HG03460 (cell line): ENCODE measurements at regions not wholly inside any gene's neighbourhood (a gene's known extent, or its start where the extent isn't known, plus 50 kb on each side); places are given as distances from the start of the nearest gene placed in this dataset.

ENCODE experiments used
- ATAC-seq: cut with Tn5 transposase; IDR thresholded peaks from one replicate; pipeline ENCODE4 v1.9.1; 2021; ENCODE audit not compliant: unreplicated experiment

DNA sequence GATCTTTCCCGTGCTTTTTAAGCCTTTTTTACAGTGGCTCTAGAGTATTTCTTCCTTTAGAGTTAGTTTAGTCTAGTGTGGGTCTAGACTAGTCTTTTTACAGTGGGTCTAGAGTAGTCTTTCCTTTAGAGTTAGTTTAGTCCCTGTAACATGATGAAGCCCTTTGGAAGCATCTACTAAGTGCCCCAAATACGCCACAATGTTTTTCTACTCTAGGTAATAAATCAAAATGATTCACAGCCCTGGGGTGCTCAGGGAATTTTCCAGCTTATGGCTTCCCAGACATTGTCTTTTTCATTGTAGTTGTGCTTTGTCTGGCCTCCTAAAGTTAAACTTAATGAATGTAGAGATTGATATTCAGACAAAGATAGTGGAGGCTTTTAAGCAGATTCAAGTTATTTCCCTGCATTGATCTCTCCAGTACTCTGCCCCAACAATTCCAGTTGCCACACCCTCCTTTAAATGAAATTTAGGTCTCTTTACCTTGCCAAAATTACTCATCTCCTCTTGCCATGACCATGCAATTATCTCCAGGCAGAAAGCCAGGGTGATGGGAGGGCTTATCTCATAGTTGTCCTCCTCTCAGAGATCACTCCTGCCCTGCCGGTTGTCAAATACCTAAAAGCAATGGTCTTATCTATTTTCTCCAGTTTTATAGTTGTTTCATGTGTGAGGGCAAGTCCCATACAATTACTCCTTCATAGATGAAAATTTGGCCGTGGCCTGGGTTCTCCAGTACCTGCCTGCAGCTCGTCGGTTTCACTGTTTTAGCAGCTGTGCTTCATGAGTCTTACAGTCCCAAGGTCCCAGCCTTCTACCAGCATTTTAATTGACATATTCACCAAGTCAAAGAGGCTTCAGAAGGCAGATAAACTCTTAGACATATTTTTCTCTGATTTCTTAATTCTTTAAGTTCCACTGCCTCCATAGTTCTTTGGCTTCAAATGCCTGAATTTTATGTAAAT is 794.0 kb upstream of the COX7C start:
- ATAC-seq = no peak

DNA sequence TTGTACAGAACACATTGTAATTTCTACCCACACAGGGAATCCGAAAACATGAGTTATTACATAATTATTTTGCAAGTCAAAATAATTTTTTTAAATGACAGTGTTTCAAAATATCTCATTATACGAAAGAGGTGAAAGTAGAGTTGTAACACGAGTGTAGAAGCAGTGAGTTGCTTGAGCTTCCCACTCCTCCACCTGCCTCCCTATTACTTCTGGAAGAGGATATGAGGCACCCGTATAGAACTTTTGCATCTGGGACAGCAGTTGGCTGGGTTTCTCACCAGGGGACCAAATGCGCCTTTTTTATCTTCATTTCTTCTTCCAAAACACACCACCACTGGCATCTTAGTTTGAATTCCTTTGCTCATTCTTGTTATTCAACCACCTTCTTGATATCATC is 779.0 kb upstream of the COX7C start:
- ATAC-seq = no peak

DNA sequence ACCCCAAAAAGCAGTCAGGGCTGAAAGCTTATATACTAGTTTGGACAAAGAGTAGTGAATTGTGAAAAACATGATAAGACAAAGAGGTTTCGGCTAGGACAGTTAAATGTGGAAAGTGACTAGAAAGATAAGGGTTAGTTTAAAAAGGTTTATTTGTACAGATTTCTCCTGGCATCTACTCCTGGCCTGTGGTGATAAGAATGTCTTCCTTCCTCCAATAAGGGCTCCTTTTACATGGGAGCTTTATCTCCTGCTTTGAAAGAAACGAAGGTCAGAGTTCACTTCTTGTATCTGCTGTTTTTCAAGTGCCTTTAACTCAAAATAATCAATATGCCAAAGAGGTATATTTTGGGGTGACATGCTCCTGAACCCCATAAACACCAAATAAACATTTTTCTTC is 776.1 kb upstream of the COX7C start:
- no peak for ATAC-seq

DNA sequence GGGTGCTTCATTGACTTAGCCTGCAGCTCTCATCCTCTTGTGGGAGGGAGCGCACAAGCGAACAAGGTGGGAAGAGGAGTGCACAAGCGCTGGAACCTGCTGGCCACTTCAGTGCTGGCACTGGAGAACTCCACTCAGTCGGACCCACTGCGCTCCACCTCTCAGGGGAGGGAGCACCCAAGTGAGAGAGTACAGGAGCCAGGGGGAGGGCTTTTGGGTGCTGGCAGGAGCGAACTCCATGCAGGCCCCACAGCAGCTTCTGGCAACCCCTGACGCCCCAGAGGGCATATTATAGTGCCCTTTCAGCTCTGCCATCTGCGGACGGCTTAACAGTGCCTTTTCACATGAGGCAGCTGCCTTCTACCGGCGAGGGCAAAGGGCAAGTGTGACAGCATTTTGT is 774.2 kb upstream of the COX7C start:
- no peak for ATAC-seq

DNA sequence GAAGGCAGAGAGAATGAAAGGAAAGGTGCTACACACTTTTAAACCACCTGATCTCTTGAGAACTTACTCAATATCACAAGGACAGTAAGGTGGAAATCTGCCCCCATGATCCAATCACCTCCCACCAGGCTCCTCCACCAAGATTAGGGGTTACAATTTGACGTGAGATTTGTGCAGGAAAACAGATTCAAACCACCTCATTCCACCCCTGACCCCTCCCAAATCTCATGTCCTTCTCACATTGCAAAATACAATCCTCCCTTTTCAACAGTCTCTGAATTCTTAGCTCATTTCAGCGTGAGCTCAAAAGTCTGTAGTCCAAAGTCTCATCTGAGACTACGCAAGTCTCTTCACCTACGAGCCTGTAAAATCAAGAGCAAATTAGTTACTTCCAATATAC is 768.3 kb upstream of the COX7C start:
- no peak for ATAC-seq

DNA sequence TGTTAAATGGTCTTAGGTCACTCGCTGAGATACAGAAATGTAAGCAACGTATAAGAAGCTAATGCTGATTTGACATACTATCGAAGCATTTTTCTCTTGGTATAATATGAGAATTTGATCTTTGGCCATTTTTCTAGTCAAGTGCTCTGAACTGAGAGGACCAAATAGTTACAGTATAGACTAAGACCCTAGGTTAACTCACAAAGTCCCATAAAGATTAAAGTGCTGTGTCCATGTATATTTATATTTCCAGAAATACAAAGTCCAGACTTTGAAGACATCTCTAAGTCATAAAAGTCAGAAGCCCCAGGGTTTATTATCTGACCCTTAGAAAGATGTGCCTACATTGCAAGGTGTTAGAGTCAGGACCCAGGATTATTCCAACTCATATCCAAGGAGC is 752.4 kb upstream of the COX7C start:
- ATAC-seq = no peak

DNA sequence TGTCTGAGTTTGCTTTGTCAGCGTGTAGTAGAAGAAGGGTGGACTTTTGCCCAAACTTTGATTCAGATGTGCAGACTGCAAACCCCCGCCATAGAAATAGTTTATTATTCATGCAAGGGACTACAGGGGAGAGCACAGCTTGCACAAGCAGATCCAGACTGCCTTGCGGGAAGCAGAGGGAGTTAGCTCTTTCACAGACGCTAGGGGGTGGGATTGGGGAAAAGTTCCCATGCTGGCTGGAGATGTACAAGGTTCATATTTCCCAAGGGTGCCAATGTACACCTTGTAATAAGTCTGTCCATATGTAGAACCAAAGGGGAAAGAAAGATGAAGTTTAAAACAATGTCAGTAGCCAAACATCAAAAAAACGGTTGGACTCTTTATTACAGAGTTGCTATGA is 749.7 kb upstream of the COX7C start:
- no peak for ATAC-seq

DNA sequence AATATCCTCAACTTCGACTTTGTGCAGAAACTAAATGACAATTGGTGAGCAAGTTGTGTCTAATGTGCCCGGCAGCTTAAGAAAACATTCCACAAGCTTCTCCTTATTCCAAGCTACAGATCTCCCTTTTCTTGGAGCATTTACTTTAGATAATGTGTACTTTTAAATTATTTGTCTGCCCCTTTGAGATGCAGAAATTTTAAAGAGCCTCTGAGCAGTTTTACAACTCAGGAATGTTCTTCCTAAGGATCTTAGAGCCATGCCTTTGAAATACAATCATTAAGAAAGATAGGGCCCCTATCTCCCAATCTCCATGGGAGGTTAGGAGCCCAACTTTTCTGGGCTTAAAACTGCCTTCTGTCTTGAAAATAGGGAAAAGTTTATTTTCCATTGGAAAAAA is 723.7 kb upstream of the COX7C start:
- no peak for ATAC-seq

DNA sequence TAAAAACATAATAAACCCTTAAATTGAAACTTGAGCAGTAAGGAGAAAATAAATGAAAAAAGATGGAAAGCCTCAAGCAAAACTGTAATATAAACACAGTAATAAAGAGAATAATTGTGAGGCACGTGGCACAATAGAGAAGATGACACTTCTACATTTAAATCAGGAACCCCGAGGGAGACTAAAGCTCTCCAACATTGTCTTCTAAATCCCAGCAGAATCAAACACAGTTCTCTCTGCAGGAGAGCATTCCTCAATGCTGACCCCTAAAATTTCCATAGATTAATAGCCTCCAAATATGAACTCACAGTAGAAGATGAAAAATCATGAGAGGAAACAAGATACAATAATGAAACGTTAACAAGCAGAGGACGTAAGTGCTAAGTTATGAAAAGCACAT is 721.2 kb upstream of the COX7C start:
- ATAC-seq = no peak

DNA sequence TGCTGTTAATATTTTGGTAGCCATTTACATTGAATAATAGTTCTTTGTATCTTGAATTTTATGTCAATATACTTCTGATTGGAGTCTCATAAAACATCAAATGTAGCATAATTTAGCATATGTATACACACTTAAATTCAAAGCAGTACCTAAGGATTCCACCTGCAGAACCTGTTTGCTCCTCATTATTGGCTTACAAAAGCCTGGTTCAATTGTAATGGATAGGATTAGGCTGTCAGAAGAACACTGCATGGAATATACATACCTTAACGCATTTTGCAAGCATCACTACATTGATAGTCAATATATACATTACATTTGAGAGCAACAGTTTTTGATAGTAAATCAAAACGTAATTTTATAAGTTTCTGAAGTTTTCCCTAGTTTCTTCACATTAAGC is 711.3 kb upstream of the COX7C start:
- no peak for ATAC-seq

DNA sequence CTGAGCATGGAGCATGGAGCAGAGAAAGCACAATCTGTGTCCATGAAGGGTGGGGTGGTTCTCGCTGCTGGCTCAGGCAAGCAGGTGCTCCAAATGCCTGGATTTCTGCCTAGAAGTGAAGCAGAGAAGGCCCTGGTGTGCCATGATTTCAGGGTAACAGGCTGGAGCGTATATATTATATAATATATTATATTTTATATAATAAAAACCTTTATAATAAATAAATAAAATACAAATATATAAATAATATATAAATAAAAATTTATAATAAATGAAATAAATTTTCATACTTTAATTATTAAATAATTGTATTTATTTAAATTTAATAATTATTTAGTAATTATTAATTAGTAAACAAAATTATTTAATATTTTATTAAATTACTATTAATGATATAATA is 707.4 kb upstream of the COX7C start:
- ATAC-seq = no peak

DNA sequence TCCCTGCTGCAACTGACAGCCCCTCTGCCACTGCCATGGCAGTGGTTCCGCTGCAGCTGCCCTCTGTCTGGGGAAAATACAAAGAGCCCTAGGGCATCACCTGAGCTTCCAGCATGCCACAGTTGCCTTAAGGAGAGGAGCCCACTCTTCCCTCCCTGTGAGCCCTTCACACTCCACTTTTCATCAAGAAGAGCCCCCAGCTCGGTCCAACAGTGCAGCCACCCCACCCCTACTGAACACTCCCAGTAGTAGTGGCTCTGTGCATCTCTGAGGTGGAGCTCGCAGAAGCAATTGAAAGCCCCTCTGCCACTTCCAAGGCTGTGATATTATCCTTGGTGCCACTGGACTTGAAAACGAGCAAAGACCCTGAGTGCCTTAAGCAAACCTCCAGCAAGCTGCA is 696.8 kb upstream of the COX7C start:
- no peak for ATAC-seq

DNA sequence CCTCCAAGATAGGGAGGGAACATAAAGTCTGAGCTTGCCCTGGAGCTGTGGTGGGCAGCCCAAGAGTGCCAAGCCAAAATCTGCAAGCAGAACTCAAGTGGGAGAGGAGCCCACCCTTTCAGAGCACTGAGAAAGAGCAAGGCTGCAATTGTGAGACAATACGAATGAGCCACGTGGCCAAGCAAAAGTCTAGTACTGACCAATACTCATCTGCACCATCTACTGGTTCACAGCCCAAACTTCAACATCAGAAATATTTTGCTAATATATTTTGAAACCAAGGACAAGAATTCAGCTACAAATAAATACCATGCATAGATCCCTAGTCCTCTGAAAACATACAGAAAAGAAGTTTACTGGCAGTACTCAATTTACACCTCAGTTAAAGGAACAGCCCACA is 696.2 kb upstream of the COX7C start:
- no peak for ATAC-seq

DNA sequence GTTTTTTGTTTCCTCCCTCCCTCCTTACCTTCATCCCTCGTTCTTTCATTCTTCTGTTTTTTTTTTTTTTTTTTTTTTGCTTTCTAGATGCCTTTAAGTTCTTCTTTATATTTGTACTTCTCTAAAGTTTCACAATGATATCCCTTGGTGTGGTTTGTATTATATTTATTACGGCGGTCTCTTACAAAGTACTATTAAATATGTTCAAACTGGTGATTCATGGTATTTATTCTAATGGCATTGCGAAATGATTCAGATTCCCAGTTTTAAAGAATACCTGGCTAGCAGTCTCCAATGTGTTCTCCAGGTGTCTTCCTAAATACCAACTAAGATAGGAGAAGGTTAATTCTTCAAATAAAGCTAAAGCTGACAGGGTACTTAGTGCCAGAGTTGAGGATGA is 690.1 kb upstream of the COX7C start:
- no peak for ATAC-seq

DNA sequence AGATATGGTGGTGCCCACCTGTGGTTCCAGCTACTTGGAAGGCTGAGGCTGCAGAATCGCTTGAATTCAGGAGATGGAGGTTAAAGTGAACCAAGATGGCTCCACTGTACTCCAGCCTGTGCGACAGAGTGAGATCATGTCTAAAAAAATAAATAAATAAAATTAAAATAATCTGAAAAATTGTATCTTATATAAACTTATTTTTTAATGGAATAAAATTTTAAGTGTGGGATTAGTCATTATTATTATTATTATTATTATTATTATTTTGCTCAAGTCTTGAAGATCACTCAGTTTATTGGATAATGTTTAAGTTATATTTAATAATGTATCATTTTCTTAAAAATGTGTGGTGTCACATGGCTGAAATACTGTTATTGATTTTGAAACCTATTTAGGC is 688.0 kb upstream of the COX7C start:
- ATAC-seq = no peak

DNA sequence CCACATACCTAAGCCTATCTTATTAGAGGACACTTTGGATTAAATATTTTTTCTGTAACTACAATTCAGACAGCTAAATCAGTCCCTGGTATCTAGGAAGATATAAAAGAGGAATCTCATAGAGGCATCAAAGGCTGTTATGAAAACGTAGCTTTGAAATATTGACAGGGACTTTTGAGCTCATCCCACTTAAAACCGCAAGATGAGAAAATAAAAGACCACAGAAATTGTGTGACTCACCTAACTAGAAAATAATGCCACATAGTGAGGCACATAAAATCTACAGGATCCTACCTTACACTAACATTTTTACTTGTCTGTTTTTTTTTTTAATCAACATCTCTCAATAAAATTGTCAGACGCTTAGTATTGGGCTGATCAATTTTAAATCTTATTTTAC is 686.5 kb upstream of the COX7C start:
- ATAC-seq = no peak

DNA sequence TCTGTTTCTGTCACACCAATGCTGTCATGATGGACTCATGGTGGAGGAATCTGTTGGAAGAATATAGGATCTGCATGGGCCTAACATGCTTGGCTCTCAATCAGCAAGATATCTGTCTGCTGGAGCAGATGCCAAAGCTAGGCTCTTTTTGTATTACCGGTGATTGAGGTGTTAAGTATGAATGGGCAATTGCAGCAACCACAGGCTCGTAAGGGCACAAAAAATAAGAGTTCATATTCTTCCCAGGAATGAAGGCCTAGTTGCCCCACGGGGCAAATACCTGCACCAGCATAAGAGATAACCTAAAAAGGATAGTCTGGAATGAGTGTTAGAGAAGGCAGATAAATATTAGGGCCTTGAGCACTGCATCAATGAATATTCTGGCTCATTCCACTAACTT is 679.5 kb upstream of the COX7C start:
- no peak for ATAC-seq

DNA sequence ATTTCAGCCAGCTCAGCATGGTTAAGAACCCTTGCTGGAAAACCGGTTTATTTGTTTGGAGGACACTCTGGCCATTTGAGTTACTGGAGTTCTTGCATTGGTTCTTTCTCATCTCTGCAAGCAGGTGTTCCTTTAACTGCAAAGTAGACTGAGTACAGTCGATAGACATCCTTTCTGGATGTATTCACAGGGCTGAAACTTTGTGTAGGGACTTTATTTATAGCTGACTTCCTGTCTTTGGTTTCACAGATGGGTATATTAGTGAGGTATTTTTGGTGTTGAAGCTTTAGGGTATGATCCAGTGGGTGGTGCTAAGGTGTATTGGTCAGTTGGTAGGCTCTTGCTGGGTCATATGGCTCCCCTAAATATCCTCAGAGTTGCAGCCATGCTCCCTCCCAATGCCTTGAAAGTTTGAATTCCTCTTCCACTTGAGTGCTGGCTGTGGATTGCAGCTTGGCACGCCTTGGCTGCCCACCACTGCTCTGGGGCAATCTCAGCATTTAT is 666.0 kb upstream of the COX7C start:
- no peak for ATAC-seq

DNA sequence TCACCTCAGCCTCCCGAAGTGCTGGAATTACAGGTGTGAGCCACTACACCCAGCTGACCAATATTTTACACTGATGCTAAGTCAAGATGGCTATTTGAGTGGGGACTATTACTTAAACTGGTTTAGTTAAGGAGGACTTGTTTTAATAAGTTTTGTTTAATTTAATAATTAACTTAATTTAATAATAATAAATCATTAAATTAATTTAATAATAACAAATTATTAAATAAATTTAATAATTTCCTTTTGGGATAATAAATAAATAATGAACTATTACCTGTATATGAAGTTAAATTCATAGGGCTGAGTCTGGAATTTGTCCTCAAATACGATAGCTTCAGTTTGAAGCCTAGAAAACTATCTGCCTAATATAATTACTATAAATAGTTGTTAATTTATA is 665.1 kb upstream of the COX7C start:
- no peak for ATAC-seq

DNA sequence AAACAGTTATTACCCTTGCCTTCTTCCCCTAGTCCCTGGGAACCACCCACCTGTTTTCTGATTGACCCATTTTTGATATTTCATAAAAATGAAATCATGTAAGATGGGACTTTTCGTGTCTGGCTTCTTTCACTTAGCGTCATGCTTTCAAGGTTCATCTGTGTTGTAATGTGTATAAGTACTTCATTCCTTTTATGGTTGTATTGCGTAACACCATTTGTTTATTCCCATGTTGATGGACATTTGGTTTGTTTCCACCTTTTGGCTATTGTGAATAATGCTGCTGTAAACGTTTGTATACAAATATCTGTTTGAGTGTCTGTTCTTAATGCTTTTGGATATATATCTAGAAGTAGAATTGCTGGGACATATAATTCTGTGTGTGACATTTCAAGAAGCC is 650.1 kb upstream of the COX7C start:
- ATAC-seq = no peak

DNA sequence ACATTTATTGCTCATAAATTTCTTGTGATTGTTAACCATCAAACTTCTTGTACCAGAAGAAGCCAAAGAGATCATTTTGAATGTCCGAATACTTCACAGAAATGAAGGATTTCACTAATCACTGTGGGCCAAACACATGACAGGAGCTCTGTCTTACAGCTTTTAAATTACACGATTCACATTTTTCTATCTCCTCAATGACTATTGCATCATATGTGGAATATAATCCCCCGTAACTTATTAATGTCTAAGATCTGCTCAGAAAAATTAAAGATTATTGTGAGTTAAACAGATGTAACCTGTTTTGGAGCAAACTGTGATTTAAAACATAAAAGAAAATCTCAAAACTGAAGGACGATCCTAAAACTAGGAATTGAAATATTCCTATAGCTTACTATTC is 645.2 kb upstream of the COX7C start:
- ATAC-seq = no peak

DNA sequence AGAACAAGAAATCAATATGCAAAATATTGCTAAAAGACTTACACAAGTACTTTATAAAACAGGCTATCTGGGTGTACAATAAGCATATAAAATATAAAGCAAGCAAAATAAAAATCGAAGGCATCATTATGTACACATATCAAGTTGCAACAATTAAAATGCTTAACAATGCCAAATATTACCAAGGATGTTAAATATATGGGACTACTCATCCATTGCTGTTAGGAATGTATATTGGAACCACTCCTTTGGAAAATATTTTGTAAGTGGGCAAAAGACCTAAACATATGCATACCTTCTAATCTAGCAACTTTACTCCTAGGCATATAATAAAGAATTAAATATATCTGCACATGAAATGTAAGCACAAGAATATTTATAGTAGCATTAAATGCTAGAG is 632.6 kb upstream of the COX7C start:
- no peak for ATAC-seq

DNA sequence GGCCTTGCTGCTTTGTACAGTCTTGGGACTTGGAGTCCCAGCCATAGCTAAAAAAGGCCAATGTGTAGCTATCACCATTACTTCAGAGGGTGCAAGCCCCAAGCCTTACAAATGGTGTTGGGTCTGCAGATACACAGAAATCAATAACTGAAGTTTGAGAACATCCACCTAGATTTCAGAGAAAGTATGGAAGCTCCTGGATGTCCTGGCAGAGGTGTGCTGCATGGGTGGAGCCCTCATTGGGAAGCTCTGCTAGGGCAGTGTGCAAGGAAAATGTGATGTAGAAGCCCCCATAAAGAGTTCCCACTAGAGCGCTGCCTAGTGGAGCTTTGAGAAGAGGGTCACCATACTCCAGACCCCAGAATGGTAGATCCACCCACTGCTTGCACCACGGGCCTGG is 626.7 kb upstream of the COX7C start:
- no peak for ATAC-seq
